GM21528 (cell line): ENCODE measurements at regions not wholly inside any gene's neighbourhood (a gene's known extent, or its start where the extent isn't known, plus 50 kb on each side); places are given as distances from the start of the nearest gene placed in this dataset.

ENCODE experiments used
- ATAC-seq: cut with Tn5 transposase; IDR thresholded peaks from one replicate; pipeline ENCODE4 v1.9.1; 2021; ENCODE audit warnings: mild to moderate bottlenecking, moderate library complexity; ENCODE audit not compliant: unreplicated experiment, low FRiP score

- no peak for ATAC-seq
Observed at GRCh38 chr12:40614923-40615322, 77.3 kb upstream of the CNTN1 start.

- ATAC-seq, result no peak
Observed at GRCh38 chr12:40615590-40615989, 76.6 kb upstream of the CNTN1 start.

- no peak for ATAC-seq
Observed at GRCh38 chr12:40616383-40616915, 75.8 kb upstream of the CNTN1 start.

GRCh38 chr12:40618636-40619035 is 73.6 kb upstream of the CNTN1 start:
- no peak for ATAC-seq

- no peak for ATAC-seq
Observed at GRCh38 chr12:40620564-40621019, 71.6 kb upstream of the CNTN1 start.

- no peak for ATAC-seq
Observed at GRCh38 chr12:40622246-40622838, 69.9 kb upstream of the CNTN1 start.

GRCh38 chr12:40632171-40632570 is 60.1 kb upstream of the CNTN1 start:
- ATAC-seq, result no peak

GRCh38 chr12:40632933-40633332 is 59.3 kb upstream of the CNTN1 start:
- ATAC-seq, result no peak

DNA sequence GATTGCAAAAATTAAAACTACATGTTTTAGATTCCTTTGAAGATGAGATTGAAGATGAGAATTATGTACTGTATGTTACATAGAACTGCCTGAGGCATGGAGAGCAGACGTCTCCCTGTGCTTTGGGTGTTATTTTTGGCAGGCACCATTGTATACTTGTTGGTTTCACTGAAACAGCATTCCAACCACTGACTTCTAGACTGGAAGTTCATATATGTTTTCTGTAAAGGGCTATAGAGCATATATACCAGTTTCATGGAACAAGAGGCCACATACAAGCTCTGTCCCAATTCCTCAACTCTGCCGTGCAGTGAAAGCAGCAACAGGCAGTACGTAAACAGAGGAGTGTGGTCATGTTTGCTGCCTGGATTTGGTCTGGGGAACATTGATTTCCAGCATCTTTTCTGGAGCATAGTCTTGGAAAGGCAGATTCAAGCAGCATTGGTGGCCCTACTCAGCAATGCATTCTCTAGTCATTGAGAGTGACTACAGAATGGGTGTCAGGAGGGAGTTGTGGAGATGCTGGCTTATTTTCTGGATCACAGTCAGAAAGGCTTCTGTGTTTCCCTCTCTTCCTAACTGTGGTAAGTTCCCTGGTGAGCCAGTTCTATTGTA is 57.6 kb upstream of the CNTN1 start:
- ATAC-seq, result no peak

DNA sequence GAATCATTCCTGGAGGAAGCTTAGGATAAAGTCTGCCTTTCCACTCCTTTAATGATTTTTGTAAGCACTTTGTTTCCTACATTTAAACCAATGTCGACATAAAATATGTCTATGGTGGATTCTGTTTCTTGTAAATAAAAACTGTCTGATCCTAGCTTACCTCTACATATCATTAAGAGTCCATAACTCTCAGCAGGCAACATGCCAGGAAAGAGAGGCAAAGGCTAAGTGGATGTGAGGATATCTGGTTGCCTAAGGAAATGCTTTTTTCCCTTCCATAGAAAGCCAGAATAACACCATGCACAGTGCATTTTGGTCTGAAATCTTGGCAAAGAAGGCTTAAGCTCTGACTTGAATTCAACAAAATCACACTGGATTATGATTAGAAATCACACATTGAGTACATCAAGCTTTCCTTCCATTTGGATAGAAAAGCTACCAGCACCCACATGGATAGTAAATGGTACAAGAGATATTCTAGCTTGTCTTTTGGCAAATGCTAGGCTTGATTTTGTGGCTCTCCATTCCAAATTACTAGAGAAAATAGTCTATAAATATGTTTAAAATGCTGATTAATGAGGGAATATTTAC is 57.0 kb upstream of the CNTN1 start:
- ATAC-seq, result no peak
